ENCODE measurements at regions not wholly inside any gene's neighbourhood (a gene's known extent, or its start where the extent isn't known, plus 50 kb on each side); places are given as distances from the start of the nearest gene placed in this dataset.

GRCh38 chr2:221267773-221268425 lies 304.2 kb downstream of the EPHA4 start:
- intact Hi-C loops (cut with DNase I), result no loop called here
- H3K4me1 ChIP-seq, result no peaks in the 10 kb centered on the region
- H3K27me3 ChIP-seq, result no peaks in the 10 kb centered on the region
- H3K36me3 ChIP-seq, result no peaks in the 10 kb centered on the region
- H3K4me3 ChIP-seq, result no peak overlapping the region
- H3K9me3 ChIP-seq, result no peaks in the 10 kb centered on the region
- no peak for DNase-seq (ENCODE audit: low spot score in 2 of 2)
- no peak for TF ChIP-seq CTCF (IDR thresholded peaks at IDR 0.05)
- H3K27ac ChIP-seq, result no peak overlapping the region

GRCh38 chr2:221268631-221269030 lies 303.5 kb downstream of the EPHA4 start:
- Histone ChIP-seq H3K36me3 (no peaks in the 10 kb centered on the region), H3K9me3 (no peaks in the 10 kb centered on the region), H3K27me3 (no peaks in the 10 kb centered on the region), H3K4me3 (no peak overlapping the region), H3K27ac (no peak overlapping the region), H3K4me1 (no peaks in the 10 kb centered on the region)
- no peak for DNase-seq (ENCODE audit: low spot score in 2 of 2)
- intact Hi-C loops (cut with DNase I), result no loop called here
- no peak for TF ChIP-seq CTCF (IDR thresholded peaks at IDR 0.05)

GRCh38 chr2:221270806-221271205 lies 301.3 kb downstream of the EPHA4 start:
- H3K9me3 ChIP-seq, result no peaks in the 10 kb centered on the region
- no peaks in the 10 kb centered on the region for H3K4me1 ChIP-seq
- intact Hi-C loops (cut with DNase I), result no loop called here
- H3K27me3 ChIP-seq, result no peaks in the 10 kb centered on the region
- H3K27ac ChIP-seq, result no peak overlapping the region
- H3K36me3 ChIP-seq, result no peaks in the 10 kb centered on the region
- no peak for DNase-seq (ENCODE audit: low spot score in 2 of 2)
- no peak overlapping the region for H3K4me3 ChIP-seq
- no peak for TF ChIP-seq CTCF (IDR thresholded peaks at IDR 0.05)

GRCh38 chr2:221272729-221273128 lies 299.4 kb downstream of the EPHA4 start:
- H3K4me1 ChIP-seq, result no peaks in the 10 kb centered on the region
- intact Hi-C loops (cut with DNase I), result no loop called here
- no peaks in the 10 kb centered on the region for H3K27me3 ChIP-seq
- H3K9me3 ChIP-seq, result no peaks in the 10 kb centered on the region
- H3K27ac ChIP-seq, result no peak overlapping the region
- no peak for DNase-seq (ENCODE audit: low spot score in 2 of 2)
- TF ChIP-seq CTCF (IDR thresholded peaks at IDR 0.05), result no peak
- H3K36me3 ChIP-seq, result no peaks in the 10 kb centered on the region
- no peak overlapping the region for H3K4me3 ChIP-seq

GRCh38 chr2:221276033-221276432 lies 296.1 kb downstream of the EPHA4 start:
- intact Hi-C loops (cut with DNase I), result no loop called here
- H3K4me1 ChIP-seq, result no peaks in the 10 kb centered on the region
- DNase-seq (ENCODE audit: low spot score in 2 of 2), result no peak
- TF ChIP-seq CTCF (IDR thresholded peaks at IDR 0.05), result no peak
- H3K36me3 ChIP-seq, result no peaks in the 10 kb centered on the region
- H3K9me3 ChIP-seq, result no peaks in the 10 kb centered on the region
- no peak overlapping the region for H3K27ac ChIP-seq
- H3K27me3 ChIP-seq, result no peaks in the 10 kb centered on the region
- no peak overlapping the region for H3K4me3 ChIP-seq

GRCh38 chr2:221276601-221277000 lies 295.5 kb downstream of the EPHA4 start:
- H3K36me3 ChIP-seq, result no peaks in the 10 kb centered on the region
- no peaks in the 10 kb centered on the region for H3K9me3 ChIP-seq
- no peaks in the 10 kb centered on the region for H3K4me1 ChIP-seq
- no peak overlapping the region for H3K4me3 ChIP-seq
- no peak overlapping the region for H3K27ac ChIP-seq
- H3K27me3 ChIP-seq, result no peaks in the 10 kb centered on the region
- intact Hi-C loops (cut with DNase I), result no loop called here
- no peak for TF ChIP-seq CTCF (IDR thresholded peaks at IDR 0.05)
- no peak for DNase-seq (ENCODE audit: low spot score in 2 of 2)

Measured in ascending aorta (tissue), 2 donors.